22Rv1 (cell line): ENCODE measurements at regions not wholly inside any gene's neighbourhood (a gene's known extent, or its start where the extent isn't known, plus 50 kb on each side); places are given as distances from the start of the nearest gene placed in this dataset.

Source experiments
- CTCF ChIP-seq: fragments of 450-650 bp; IDR thresholded peaks from 2 replicates; pipeline ENCODE4 v1.5.1; 2017; ENCODE audit warnings: mild to moderate bottlenecking
- ZFX ChIP-seq: fragments of 450-650 bp; IDR thresholded peaks from 2 replicates; pipeline ENCODE4 v1.6.1; 2017; ENCODE audit warnings: antibody characterized with exemption, borderline replicate concordance

DNA sequence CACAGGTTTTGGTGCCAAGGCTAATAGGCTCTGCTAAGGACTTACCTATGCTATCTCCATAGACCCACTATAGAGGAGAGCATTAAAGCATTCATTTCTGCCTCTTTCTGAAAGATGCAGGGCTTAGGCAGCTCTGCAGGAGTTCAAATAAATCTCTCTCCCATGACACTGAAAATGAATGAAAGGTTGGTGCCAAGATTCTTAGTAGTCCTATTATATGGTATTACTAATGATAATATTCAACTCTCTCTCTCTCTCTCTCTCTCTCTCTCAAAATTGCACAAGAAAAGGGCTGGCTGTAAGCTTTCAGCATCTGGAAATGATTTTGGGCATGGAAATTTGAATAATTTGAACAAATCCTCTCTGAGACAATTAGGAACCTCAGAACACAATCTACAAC lies 433.7 kb downstream of the MBD2 start:
- no peak for TF ChIP-seq CTCF
- no peak for TF ChIP-seq ZFX
